ENCODE measurements at regions not wholly inside any gene's neighbourhood (a gene's known extent, or its start where the extent isn't known, plus 50 kb on each side); places are given as distances from the start of the nearest gene placed in this dataset.

- POLR2A ChIA-PET, result no interaction called here
Measured at GRCh38 chr5:4698596-4698995, 441.5 kb upstream of the ADAMTS16 start.

GRCh38 chr5:4699592-4699991, 440.5 kb upstream of the ADAMTS16 start:
- ChIA-PET POLR2A (no interaction called here), CTCF (interaction anchor here (1.2 kb wide), 1 partner anchor 9 kb away, joined by 4 read pairs; no protein-coding TSS in a partner anchor)
- TF ChIP-seq ARNT (IDR thresholded peaks at IDR 0.05) (no peak), ELF4 (IDR thresholded peaks at IDR 0.05) (no peak), HDGF (IDR thresholded peaks at IDR 0.05; ENCODE audit: borderline replicate concordance) (no peak), LEF1 (IDR thresholded peaks at IDR 0.05; ENCODE audit: borderline replicate concordance) (no peak), NFRKB (IDR thresholded peaks at IDR 0.05) (no peak), ZNF384 (IDR thresholded peaks at IDR 0.05) (no peak), SUZ12 (IDR thresholded peaks at IDR 0.05) (no peak), FOXA1 (IDR thresholded peaks at IDR 0.05) (no peak), FOXK2 (IDR thresholded peaks at IDR 0.05) (no peak)
- DNase-seq (ENCODE audit: extremely low spot score), result no peak

More at GRCh38 chr5:4698596-4698995, 441.5 kb upstream of the ADAMTS16 start:
- CTCF ChIA-PET, result no interaction called here
- DNase-seq (ENCODE audit: extremely low spot score), result no peak
- TF ChIP-seq SUZ12 (IDR thresholded peaks at IDR 0.05), result no peak
- TF ChIP-seq FOXM1 (IDR thresholded peaks at IDR 0.05; ENCODE audit: borderline replicate concordance), result no peak
- TF ChIP-seq HDGF (IDR thresholded peaks at IDR 0.05; ENCODE audit: borderline replicate concordance), result no peak
- TF ChIP-seq ARNT (IDR thresholded peaks at IDR 0.05), result no peak

- ChIA-PET POLR2A (no interaction called here), CTCF (interaction anchor here (1.2 kb wide), 1 partner anchor 10 kb away, joined by 4 read pairs; no protein-coding TSS in a partner anchor)
- DNase-seq (ENCODE audit: extremely low spot score), result peak; percentile 17
- no peak for TF ChIP-seq LEF1 (IDR thresholded peaks at IDR 0.05; ENCODE audit: borderline replicate concordance)
Measured at GRCh38 chr5:4700069-4700468, 440.1 kb upstream of the ADAMTS16 start.

GRCh38 chr5:4700871-4701270, 439.3 kb upstream of the ADAMTS16 start:
- ChIA-PET CTCF (no interaction called here), POLR2A (no interaction called here)
- DNase-seq (ENCODE audit: extremely low spot score), result no peak
- TF ChIP-seq CTBP1 (IDR thresholded peaks at IDR 0.05; ENCODE audit: borderline replicate concordance) (no peak), LEF1 (IDR thresholded peaks at IDR 0.05; ENCODE audit: borderline replicate concordance) (no peak), ARNT (IDR thresholded peaks at IDR 0.05) (no peak), SP1 (IDR thresholded peaks at IDR 0.05) (no peak), FOXK2 (IDR thresholded peaks at IDR 0.05) (no peak), L3MBTL2 (conservative IDR thresholded peaks at IDR 0.05) (no peak), ELF4 (IDR thresholded peaks at IDR 0.05) (no peak), HDGF (IDR thresholded peaks at IDR 0.05; ENCODE audit: borderline replicate concordance) (no peak), BHLHE40 (IDR thresholded peaks at IDR 0.05; ENCODE audit: borderline replicate concordance) (no peak), PKNOX1 (IDR thresholded peaks at IDR 0.05) (no peak)

GRCh38 chr5:4703931-4704458, 436.1 kb upstream of the ADAMTS16 start:
- no peak for TF ChIP-seq HDGF (IDR thresholded peaks at IDR 0.05; ENCODE audit: borderline replicate concordance)
- TF ChIP-seq FOXA1 (IDR thresholded peaks at IDR 0.05), result no peak
- TF ChIP-seq SUZ12 (IDR thresholded peaks at IDR 0.05), result no peak
- TF ChIP-seq CTBP1 (IDR thresholded peaks at IDR 0.05; ENCODE audit: borderline replicate concordance), result no peak
- TF ChIP-seq L3MBTL2 (conservative IDR thresholded peaks at IDR 0.05), result no peak
- no peak for TF ChIP-seq TARDBP (IDR thresholded peaks at IDR 0.05)
- no peak for TF ChIP-seq BHLHE40 (IDR thresholded peaks at IDR 0.05; ENCODE audit: borderline replicate concordance)
- TF ChIP-seq ZNF384 (IDR thresholded peaks at IDR 0.05), result no peak
- no peak for TF ChIP-seq FOXK2 (IDR thresholded peaks at IDR 0.05)
- TF ChIP-seq SP1 (IDR thresholded peaks at IDR 0.05), result no peak
- TF ChIP-seq NFRKB (IDR thresholded peaks at IDR 0.05), result no peak
- TF ChIP-seq LEF1 (IDR thresholded peaks at IDR 0.05; ENCODE audit: borderline replicate concordance), result no peak
- DNase-seq (ENCODE audit: extremely low spot score), result no peak
- POLR2A ChIA-PET, result no interaction called here
- CTCF ChIA-PET, result no interaction called here

- no peak for TF ChIP-seq ARNT (IDR thresholded peaks at IDR 0.05)
- TF ChIP-seq SUZ12 (IDR thresholded peaks at IDR 0.05), result no peak
- TF ChIP-seq TARDBP (IDR thresholded peaks at IDR 0.05), result no peak
- no peak for TF ChIP-seq FOXA1 (IDR thresholded peaks at IDR 0.05)
- no peak for TF ChIP-seq ZNF384 (IDR thresholded peaks at IDR 0.05)
- TF ChIP-seq SP1 (IDR thresholded peaks at IDR 0.05), result no peak
- no peak for TF ChIP-seq LEF1 (IDR thresholded peaks at IDR 0.05; ENCODE audit: borderline replicate concordance)
- TF ChIP-seq L3MBTL2 (conservative IDR thresholded peaks at IDR 0.05), result no peak
- no peak for TF ChIP-seq HDGF (IDR thresholded peaks at IDR 0.05; ENCODE audit: borderline replicate concordance)
- TF ChIP-seq FOXM1 (IDR thresholded peaks at IDR 0.05; ENCODE audit: borderline replicate concordance), result no peak
- no peak for TF ChIP-seq NFRKB (IDR thresholded peaks at IDR 0.05)
- no peak for TF ChIP-seq PKNOX1 (IDR thresholded peaks at IDR 0.05)
- no peak for TF ChIP-seq CTBP1 (IDR thresholded peaks at IDR 0.05; ENCODE audit: borderline replicate concordance)
- TF ChIP-seq ELF4 (IDR thresholded peaks at IDR 0.05), result no peak
- TF ChIP-seq FOXK2 (IDR thresholded peaks at IDR 0.05), result no peak
- TF ChIP-seq BHLHE40 (IDR thresholded peaks at IDR 0.05; ENCODE audit: borderline replicate concordance), result no peak
- ChIA-PET CTCF (no interaction called here), POLR2A (no interaction called here)
- DNase-seq (ENCODE audit: extremely low spot score), result no peak
Measured at GRCh38 chr5:4704951-4705350, 435.2 kb upstream of the ADAMTS16 start.

GRCh38 chr5:4716781-4717180, 423.3 kb upstream of the ADAMTS16 start:
- ChIA-PET POLR2A (no interaction called here), CTCF (no interaction called here)
- no peak for DNase-seq (ENCODE audit: extremely low spot score)
- TF ChIP-seq HDGF (IDR thresholded peaks at IDR 0.05; ENCODE audit: borderline replicate concordance), result no peak

All from HEK293T (cell line).